Retina (tissue), 1 donor: ENCODE measurements at regions not wholly inside any gene's neighbourhood (a gene's known extent, or its start where the extent isn't known, plus 50 kb on each side); places are given as distances from the start of the nearest gene placed in this dataset.

Source experiments
- DNase-seq: peaks from one replicate; pipeline ENCODE4 v3.0.0-alpha.2; 2016

DNA sequence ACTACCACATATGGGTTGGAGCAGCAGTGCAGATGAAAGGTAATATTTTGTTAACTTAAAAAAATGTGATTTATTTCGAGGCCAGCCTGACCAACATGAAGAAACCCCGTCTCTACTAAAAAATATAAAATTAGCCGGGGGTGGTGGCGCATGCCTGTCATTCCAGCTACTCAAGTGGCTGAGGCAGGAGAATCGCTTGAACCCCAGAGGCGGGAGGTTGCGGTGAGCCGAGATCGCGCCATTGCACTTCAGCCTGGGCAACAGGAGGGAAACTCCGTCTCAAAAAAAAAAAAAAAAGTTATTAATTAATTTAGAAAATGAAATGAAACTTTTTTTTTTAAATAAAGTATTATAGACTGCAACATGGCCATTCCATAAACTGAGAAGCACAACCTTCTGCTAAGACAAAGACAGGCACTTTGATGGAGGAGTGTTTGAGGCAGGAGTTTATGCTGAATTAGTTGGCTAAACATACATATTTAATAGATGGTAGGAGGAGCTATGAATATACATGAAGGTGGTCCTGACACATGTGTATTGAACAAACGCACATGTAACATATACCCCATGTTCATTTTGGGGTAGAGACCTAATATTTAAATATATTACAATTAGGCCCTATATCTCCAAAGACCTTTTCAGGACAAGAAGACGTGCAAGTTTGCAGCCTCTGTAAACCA is 1485.3 kb upstream of the MIR17HG start:
- DNase-seq = no peak

GRCh38 chr13:89862691-89863036 is 1484.8 kb upstream of the MIR17HG start:
- DNase-seq = no peak

DNA sequence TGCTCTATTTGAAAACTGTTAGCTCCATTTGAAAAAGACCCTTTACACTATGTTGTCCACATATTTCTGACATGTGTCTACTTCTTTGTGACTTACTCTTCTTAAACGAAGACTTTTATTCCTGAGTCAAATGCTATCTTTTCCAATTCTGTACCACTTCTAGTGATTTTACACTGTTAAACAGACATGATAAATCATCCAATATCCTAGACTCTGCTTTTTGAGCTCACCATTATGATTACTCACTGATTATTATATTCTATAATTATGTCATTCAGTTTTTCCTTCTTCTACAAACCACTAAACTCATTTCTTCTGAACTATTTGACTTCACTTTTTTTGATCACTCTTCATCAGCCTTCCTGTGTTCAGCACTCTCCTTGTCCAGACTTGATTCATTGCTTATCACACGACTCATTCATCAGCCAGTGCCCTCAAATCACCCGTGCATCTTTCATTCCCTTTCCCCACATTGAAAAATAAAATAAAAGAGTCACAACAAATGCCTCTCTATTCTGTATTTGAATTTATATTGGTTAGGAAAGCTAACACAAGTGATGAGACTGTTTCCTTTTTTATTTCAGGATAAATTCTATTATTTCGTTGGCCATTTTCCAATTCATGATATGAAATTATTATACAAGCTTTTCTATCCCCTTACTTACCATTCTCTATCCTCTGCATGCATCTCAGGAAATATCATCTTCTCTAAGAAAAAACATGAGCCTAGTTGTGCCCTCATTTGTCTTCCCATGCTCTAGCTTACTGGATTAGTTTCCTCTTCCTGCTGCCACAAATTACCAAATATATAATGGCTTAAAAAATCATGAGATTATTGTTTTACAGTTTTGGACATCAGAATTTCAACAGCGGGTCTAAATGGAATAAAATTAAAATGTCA is 1482.1 kb upstream of the MIR17HG start:
- no peak for DNase-seq

GRCh38 chr13:89869312-89869711 is 1478.2 kb upstream of the MIR17HG start:
- no peak for DNase-seq

DNA sequence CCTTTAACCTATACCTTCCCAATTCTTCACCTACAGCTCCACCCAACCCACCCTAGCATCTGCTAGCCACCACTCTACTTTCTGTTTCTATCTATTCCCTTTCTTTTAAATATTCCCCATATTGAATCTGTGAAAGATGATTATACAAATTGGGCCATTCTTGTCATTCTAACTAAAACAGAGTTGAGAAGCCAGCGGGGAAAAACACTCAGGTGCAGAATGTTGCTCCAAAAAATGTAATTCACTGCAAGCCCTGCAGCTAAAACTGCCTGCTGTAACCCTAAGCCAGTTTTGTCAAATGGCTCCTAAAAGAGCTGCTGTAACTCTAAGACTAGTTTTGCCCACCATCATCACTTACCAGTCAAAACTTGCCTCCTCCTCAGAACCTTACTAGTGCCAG is 1468.6 kb upstream of the MIR17HG start:
- DNase-seq = no peak

DNA sequence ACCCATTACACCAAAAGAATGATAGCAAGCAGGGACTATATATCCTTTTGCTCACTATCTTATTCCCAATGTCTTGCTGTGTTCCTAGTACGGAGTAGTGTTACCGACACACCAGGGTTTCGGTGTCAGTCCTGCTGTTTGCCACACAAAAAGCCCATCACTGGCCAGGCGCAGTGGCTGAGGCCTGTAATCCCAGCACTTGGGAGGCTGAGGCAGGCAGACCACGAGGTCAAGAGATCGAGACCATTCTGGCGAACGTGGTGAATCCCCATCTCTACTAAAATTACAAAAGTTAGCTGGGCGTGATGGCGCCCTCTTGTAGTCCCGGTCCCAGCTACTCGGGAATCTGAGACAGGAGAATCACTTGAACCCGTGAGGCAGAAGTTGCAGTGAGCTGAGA is 1467.3 kb upstream of the MIR17HG start:
- no peak for DNase-seq

DNA sequence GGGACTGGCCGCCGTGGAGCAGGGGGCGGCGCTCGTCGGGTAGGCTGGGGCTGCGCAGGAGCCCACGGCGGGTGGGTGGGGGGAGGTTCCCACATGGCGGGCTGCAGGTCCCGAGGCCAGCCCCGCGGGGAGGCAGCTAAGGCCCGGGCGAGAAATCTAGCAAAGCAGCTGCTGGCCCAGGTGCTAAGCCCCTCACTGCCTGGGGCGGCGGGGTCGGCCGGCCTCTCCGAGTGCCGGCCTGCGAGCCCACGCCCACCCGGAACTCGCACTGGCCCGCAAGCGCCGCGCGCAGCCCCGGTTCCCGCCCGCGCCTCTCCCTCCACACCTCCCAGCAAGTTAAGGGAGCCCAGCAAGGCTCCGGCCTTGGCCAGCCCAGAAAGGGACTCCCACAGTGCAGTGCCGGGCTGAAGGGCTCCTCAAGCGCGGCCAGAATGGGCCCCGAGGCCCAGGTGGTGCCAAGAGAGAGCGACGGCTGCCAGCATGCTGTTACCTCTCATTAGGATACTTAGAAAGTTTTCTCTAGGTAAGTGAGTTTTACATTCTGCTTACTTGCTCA is 1463.5 kb upstream of the MIR17HG start:
- no peak for DNase-seq

DNA sequence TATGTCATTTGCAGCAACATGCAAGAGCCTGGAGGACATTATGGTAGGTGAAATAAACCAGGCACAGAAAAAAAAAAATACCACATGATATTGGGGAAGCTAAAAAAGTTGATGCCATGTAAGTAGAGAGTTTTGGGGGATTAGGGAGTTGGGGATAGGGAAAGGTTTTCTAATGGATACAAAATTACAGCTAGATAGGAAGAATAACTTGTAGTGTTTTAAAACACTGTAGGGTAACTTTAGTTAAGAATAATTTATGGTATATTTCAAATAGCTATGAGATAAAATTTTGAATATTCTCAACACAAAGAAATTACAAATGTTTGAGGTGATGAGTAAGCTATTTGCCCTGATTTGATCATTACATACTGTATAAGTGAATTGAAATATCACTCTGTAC is 1456.7 kb upstream of the MIR17HG start:
- DNase-seq = no peak

DNA sequence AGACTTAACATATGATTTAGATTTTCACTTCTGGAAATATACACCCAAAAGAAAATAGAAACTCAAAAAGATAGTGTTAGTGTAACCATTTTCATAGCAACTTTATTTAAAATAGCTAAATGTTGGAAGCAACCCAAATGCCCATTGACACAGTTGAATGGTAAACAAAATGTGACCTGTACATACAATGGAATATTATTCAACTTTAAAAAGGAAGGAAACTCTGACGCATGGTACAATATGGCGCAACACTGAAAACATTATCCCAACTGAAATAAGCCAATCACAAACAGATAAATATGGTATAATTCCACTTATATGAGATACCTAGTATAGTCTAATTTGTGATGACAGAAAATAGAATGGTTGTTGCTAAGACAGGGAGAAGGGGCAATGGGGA is 1456.1 kb upstream of the MIR17HG start:
- no peak for DNase-seq

DNA sequence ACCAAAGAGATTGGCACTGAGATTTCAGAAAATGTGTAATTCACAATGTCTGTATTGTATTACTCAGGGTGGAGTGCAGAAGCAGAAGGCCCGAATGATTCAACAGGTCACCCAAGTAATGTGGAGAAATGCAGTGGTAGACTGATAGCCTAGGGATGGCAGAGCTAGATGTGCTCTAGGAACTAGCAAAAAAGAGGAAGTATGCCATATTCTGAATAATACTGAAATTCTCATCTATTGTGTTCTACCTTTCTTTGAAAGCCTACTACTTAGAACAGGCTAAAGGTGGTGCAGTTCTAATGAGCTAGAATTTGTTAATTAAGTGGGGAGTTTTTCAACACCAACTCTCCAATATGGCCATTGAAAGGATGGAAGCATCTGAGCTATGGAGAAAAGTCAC is 1449.8 kb upstream of the MIR17HG start:
- DNase-seq = no peak

DNA sequence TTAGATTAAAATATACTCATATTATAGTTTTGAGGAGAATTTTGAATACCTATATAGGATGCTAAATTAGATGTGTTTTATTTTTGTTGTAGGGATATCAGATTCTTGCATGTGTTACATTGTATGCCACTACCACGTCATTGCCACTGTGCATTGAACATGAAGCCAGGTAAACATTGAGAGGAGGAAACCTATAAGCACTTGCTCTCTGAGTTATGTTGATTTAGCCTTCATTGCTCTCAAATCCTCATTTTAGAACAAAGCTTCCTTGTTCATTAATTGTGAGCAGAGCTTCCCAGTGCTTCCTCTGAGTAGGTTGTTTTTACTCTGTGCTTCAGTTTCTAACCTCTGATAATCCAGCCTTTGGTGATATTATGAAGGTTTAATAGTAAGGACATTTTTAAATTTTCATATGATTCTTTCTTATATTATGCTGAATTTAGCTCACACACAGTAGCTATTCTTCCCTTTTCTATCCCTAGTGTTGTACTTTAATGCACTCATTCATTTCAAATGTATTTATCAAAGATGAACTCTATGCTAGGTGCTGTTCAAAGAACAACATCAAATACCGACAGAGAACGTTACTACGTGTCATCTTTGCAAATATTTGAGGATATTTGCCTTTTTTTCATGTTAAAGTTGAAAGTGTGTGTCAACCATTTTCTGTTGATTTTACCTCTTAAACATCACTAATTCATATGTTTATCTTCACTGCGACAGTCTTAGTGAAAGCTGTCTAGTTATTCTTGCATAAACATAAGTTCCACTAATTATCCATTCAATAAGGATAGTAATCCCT is 1448.0 kb upstream of the MIR17HG start:
- DNase-seq = no peak

- DNase-seq = no peak
Observed at GRCh38 chr13:89900104-89900765, 1447.3 kb upstream of the MIR17HG start.

DNA sequence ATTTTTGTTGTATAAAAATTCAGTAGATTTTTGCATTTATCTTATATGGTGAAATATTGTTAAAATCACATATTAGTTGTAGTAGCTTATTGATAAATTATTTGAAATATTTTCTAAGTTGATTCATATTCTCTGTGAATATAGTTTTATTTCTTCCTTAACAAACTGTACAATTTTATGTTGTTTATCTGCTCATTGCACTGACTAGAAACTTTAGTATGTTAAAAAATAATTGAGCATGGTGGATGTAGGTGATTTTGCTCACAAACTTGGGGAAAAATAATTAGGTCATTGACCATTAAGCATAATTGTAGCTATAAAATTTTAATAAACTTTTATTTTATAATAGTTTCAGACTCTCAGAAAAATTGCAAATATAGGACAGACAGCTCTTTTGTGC is 1445.3 kb upstream of the MIR17HG start:
- no peak for DNase-seq

GRCh38 chr13:89903115-89903514 is 1444.4 kb upstream of the MIR17HG start:
- DNase-seq = no peak

GRCh38 chr13:89910166-89910565 is 1437.3 kb upstream of the MIR17HG start:
- DNase-seq = no peak

DNA sequence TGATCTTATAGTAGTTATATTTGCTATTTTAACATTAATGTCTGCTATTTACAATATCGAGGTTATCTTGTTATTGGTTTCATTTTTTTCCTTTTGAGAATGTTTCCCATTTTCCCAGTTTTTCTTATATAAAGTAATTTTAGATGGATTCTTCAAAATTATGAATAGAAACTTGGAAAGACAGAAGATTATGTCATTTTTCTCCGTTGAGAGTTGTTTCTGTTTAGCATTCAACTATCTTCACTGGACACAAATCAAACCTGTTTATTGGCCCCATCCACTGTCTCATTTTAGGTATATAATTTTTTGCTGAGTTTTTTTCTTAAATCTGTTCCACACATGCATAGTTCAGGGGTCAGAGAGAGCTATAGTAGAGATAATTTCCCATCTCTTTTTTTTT is 1430.9 kb upstream of the MIR17HG start:
- DNase-seq = no peak

DNA sequence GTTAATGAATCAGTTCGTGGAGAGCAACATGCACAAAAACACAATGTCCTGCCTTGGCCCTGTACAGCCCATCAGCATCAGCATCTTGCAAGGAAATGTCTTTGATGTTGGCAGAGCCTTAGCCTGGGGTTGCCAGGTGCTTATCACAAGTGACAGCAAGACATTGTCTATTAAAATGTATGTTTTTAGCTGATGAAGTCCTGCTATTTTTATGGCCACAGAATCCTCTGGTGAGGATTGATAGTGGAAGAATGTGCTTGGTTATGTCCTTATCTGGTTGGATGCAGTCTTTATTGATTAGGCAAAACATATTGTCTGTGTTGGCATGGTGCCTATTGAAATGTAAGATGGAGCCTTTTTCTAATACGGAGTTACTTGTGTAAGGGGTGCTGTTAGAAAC is 1427.0 kb upstream of the MIR17HG start:
- no peak for DNase-seq

- no peak for DNase-seq
Observed at GRCh38 chr13:89923052-89923451, 1424.4 kb upstream of the MIR17HG start.

GRCh38 chr13:89923736-89924135 is 1423.8 kb upstream of the MIR17HG start:
- DNase-seq = no peak

- no peak for DNase-seq
Observed at GRCh38 chr13:89925107-89925506, 1422.4 kb upstream of the MIR17HG start.

DNA sequence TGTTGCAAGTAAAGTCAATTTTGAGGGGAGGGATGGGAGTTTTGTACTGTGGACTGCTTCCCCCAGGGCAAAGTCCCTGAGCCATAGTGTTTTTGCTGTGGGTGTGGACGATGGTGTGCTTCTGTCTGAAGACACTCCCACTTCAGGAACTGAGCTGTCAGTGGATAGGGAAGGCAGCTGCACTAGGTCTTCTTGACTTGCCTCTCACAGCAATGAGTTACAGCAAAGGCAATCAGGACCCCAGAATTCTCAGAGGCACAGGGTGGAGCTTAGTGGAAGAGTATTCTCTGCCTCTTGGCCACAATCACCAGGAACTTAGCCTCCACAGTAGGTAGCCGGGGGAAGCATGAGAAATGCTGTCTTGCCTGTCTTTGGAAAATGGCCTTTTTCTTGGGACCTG is 1416.6 kb upstream of the MIR17HG start:
- DNase-seq = no peak

- no peak for DNase-seq
Observed at GRCh38 chr13:89932902-89933301, 1414.6 kb upstream of the MIR17HG start.

DNA sequence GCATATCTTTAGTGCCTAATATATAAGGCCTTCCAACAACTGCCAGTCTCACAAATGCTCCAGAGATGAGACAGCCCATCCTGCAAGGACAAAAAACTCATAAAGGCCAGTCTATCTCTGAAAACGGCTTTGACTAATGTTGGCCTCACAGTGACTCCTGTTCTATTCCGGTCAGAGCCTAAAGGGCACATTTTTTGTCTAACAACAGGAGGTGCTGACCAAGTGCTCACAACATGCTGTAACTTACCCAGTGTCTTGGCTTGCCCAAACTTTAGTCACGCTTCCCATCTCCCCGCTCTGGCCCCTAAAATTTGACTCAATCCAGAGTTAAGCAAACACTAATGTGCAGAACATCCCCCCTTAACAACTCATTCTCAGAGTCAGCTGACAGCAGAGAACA is 1411.2 kb upstream of the MIR17HG start:
- DNase-seq = no peak
